LNCAP (cell line): ENCODE measurements at regions not wholly inside any gene's neighbourhood (a gene's known extent, or its start where the extent isn't known, plus 50 kb on each side); places are given as distances from the start of the nearest gene placed in this dataset.

Experiments used
- CTCF ChIP-seq: fragments of 450-650 bp; IDR thresholded peaks from 2 replicates; pipeline ENCODE4 v1.5.1; 2017; ENCODE audit warnings: mild to moderate bottlenecking

GRCh38 chr5:162209005-162209605, 141.5 kb downstream of the GABRG2 start:
- TF ChIP-seq CTCF, result peak; percentile 26; the same call in 1 of the 2 replicates

- no peak for TF ChIP-seq CTCF
These were observed 147.0 kb downstream of the GABRG2 start for GRCh38 chr5:162214551-162214950.

GRCh38 chr5:162217037-162217436, 149.5 kb downstream of the GABRG2 start:
- TF ChIP-seq CTCF, result no peak

GRCh38 chr5:162221910-162222309, 154.3 kb downstream of the GABRG2 start:
- no peak for TF ChIP-seq CTCF

GRCh38 chr5:162227075-162227474, 159.5 kb downstream of the GABRG2 start:
- TF ChIP-seq CTCF, result no peak

GRCh38 chr5:162230348-162230747, 162.8 kb downstream of the GABRG2 start:
- TF ChIP-seq CTCF, result no peak

- no peak for TF ChIP-seq CTCF
These were observed 163.9 kb downstream of the GABRG2 start for GRCh38 chr5:162231522-162231921.

GRCh38 chr5:162240734-162241133, 173.2 kb downstream of the GABRG2 start:
- TF ChIP-seq CTCF, result no peak
